Nephron progenitor cell (in vitro differentiated cells): ENCODE measurements at regions not wholly inside any gene's neighbourhood (a gene's known extent, or its start where the extent isn't known, plus 50 kb on each side); places are given as distances from the start of the nearest gene placed in this dataset.
"Not testable (repeated sequence)": the region's sequence is repeated elsewhere in the genome, so short reads cannot be mapped to it uniquely, and the experiment has no call there.

ENCODE experiments used
- DNase-seq: peaks from one replicate; pipeline ENCODE4 v3.0.0; 2021
- H3K27ac Mint-ChIP-seq: 2 replicates; pipeline ENCODE4 v1.8.0; 2021; ENCODE audit warnings: mild to moderate bottlenecking, moderate library complexity, mixed read lengths
- H3K27me3 Mint-ChIP-seq: 2 replicates; pipeline ENCODE4 v1.8.0; 2021; ENCODE audit warnings: mild to moderate bottlenecking, low read depth, mixed read lengths; ENCODE audit not compliant: poor library complexity
- H3K36me3 Mint-ChIP-seq: 2 replicates; pipeline ENCODE4 v1.8.0; 2021; ENCODE audit warnings: low read depth, mixed read lengths
- H3K4me1 Mint-ChIP-seq: 2 replicates; pipeline ENCODE4 v1.8.0; 2021; ENCODE audit warnings: mixed read lengths
- H3K4me3 Mint-ChIP-seq: 2 replicates; pipeline ENCODE4 v1.8.0; 2021; ENCODE audit warnings: mild to moderate bottlenecking, moderate library complexity, mixed read lengths
- H3K9me3 Mint-ChIP-seq: 2 replicates; pipeline ENCODE4 v1.8.0; 2021; ENCODE audit warnings: mild to moderate bottlenecking, moderate library complexity, mixed read lengths

GRCh38 chr16:32202585-32202984, 50.5 kb upstream of the TP53TG3D start:
- H3K27ac Mint-ChIP-seq, H3K9me3 Mint-ChIP-seq, DNase-seq, H3K36me3 Mint-ChIP-seq, H3K4me1 Mint-ChIP-seq, H3K27me3 Mint-ChIP-seq, H3K4me3 Mint-ChIP-seq: not testable (repeated sequence)
